ENCODE measurements at regions not wholly inside any gene's neighbourhood (a gene's known extent, or its start where the extent isn't known, plus 50 kb on each side); places are given as distances from the start of the nearest gene placed in this dataset.

- Histone ChIP-seq H2AFZ (ENCODE audit: low read depth) (no peak overlapping the region), H3K4me2 (no peak overlapping the region), H3K27me3 (ENCODE audit: insufficient read depth, low read depth) (no peaks in the 10 kb centered on the region), H4K20me1 (ENCODE audit: insufficient read depth) (no peaks in the 10 kb centered on the region), H3K4me1 (ENCODE audit: low read depth, poor library complexity, severe bottlenecking) (no peaks in the 10 kb centered on the region), H3K27ac (no peak overlapping the region), H3K4me3 (IDR thresholded peaks at IDR 0.05; ENCODE audit: insufficient read depth, low read depth, low read length) (no peak overlapping the region), H3K9ac (no peak overlapping the region), H3K79me2 (ENCODE audit: insufficient read depth, low read depth) (no peaks in the 10 kb centered on the region), H3K36me3 (ENCODE audit: insufficient read depth) (no peaks in the 10 kb centered on the region)
- no peak for TF ChIP-seq CTCF (conservative IDR thresholded peaks at IDR 0.05; ENCODE audit: low read depth, low read length)
Measured at GRCh38 chr7:49080896-49081475, 156.6 kb downstream of the CDC14C start.

- Histone ChIP-seq H3K79me2 (ENCODE audit: insufficient read depth, low read depth) (no peaks in the 10 kb centered on the region), H3K9ac (no peak overlapping the region), H3K4me3 (IDR thresholded peaks at IDR 0.05; ENCODE audit: insufficient read depth, low read depth, low read length) (no peak overlapping the region), H3K27me3 (ENCODE audit: insufficient read depth, low read depth) (no peaks in the 10 kb centered on the region), H3K4me1 (ENCODE audit: low read depth, poor library complexity, severe bottlenecking) (no peaks in the 10 kb centered on the region), H3K27ac (no peak overlapping the region), H2AFZ (ENCODE audit: low read depth) (no peak overlapping the region), H4K20me1 (ENCODE audit: insufficient read depth) (no peaks in the 10 kb centered on the region), H3K4me2 (no peak overlapping the region), H3K36me3 (ENCODE audit: insufficient read depth) (no peaks in the 10 kb centered on the region)
- no peak for TF ChIP-seq CTCF (conservative IDR thresholded peaks at IDR 0.05; ENCODE audit: low read depth, low read length)
Measured at GRCh38 chr7:49088017-49088416, 163.7 kb downstream of the CDC14C start.

GRCh38 chr7:49089717-49090116 lies 165.4 kb downstream of the CDC14C start:
- Histone ChIP-seq H3K27ac (no peak overlapping the region), H4K20me1 (ENCODE audit: insufficient read depth) (no peaks in the 10 kb centered on the region), H2AFZ (ENCODE audit: low read depth) (no peak overlapping the region), H3K79me2 (ENCODE audit: insufficient read depth, low read depth) (no peaks in the 10 kb centered on the region), H3K36me3 (ENCODE audit: insufficient read depth) (no peaks in the 10 kb centered on the region), H3K4me2 (no peak overlapping the region), H3K27me3 (ENCODE audit: insufficient read depth, low read depth) (no peaks in the 10 kb centered on the region), H3K9ac (no peak overlapping the region), H3K4me3 (IDR thresholded peaks at IDR 0.05; ENCODE audit: insufficient read depth, low read depth, low read length) (no peak overlapping the region), H3K4me1 (ENCODE audit: low read depth, poor library complexity, severe bottlenecking) (no peaks in the 10 kb centered on the region)
- no peak for TF ChIP-seq CTCF (conservative IDR thresholded peaks at IDR 0.05; ENCODE audit: low read depth, low read length)

- Histone ChIP-seq H3K27me3 (ENCODE audit: insufficient read depth, low read depth) (no peaks in the 10 kb centered on the region), H4K20me1 (ENCODE audit: insufficient read depth) (no peaks in the 10 kb centered on the region), H3K9ac (no peak overlapping the region), H3K4me1 (ENCODE audit: low read depth, poor library complexity, severe bottlenecking) (no peaks in the 10 kb centered on the region), H3K4me2 (no peak overlapping the region), H3K4me3 (IDR thresholded peaks at IDR 0.05; ENCODE audit: insufficient read depth, low read depth, low read length) (no peak overlapping the region), H3K27ac (no peak overlapping the region), H3K79me2 (ENCODE audit: insufficient read depth, low read depth) (no peaks in the 10 kb centered on the region), H2AFZ (ENCODE audit: low read depth) (no peak overlapping the region), H3K36me3 (ENCODE audit: insufficient read depth) (no peaks in the 10 kb centered on the region)
- TF ChIP-seq CTCF (conservative IDR thresholded peaks at IDR 0.05; ENCODE audit: low read depth, low read length), result no peak
Measured at GRCh38 chr7:49091089-49091488, 166.7 kb downstream of the CDC14C start.

All from KMS-11 (cell line).